Activated naive CD4-positive, alpha-beta T cell treated with anti-CD3 and anti-CD28 coated beads for 36 hours (primary cell): ENCODE measurements at regions not wholly inside any gene's neighbourhood (a gene's known extent, or its start where the extent isn't known, plus 50 kb on each side); places are given as distances from the start of the nearest gene placed in this dataset.
A peak's percentile ranks its signal among the peaks of the same experiment; 100 is the strongest.

Source experiments
- CTCF ChIA-PET: fragments of 350-600 bp; sonication (Branson Sonifier 250); formaldehyde crosslinking; loops from one replicate; lab custom pipeline; 2021; ENCODE audit warnings: antibody characterized with exemption; lab: Charles Lee
- DNase-seq: peaks from one replicate; pipeline ENCODE4 v3.0.0-alpha.2; 2020
- H3K27ac Mint-ChIP-seq: one replicate; pipeline ENCODE4 v1.8.0; 2021; ENCODE audit warnings: mild to moderate bottlenecking, mixed read lengths
- H3K27me3 Mint-ChIP-seq: one replicate; pipeline ENCODE4 v1.8.0; 2021; ENCODE audit warnings: low read depth, mixed read lengths
- H3K36me3 Mint-ChIP-seq: one replicate; pipeline ENCODE4 v1.8.0; 2021; ENCODE audit warnings: low read depth, mixed read lengths
- H3K4me1 Mint-ChIP-seq: one replicate; pipeline ENCODE4 v1.8.0; 2021; ENCODE audit warnings: low read depth, mixed read lengths
- H3K4me3 Mint-ChIP-seq: one replicate; pipeline ENCODE4 v1.8.0; 2021; ENCODE audit warnings: mild to moderate bottlenecking, moderate library complexity, mixed read lengths
- H3K9me3 Mint-ChIP-seq: one replicate; pipeline ENCODE4 v1.8.0; 2021; ENCODE audit warnings: mixed read lengths
- intact Hi-C: fragments of 100-400 bp; cut with micrococcal nuclease; formaldehyde crosslinking; loops from one replicate; pipeline ENCODE4 v1.15.1; 2023

- H3K4me3 Mint-ChIP-seq, result no peak overlapping the region
- H3K4me1 Mint-ChIP-seq, result no peaks in the 10 kb centered on the region
- CTCF ChIA-PET, result interaction anchor here (0.6 kb wide), 1 partner anchor 197 kb away, joined by 3 read pairs; no protein-coding TSS in a partner anchor
- H3K36me3 Mint-ChIP-seq, result no peaks in the 10 kb centered on the region
- H3K27ac Mint-ChIP-seq, result no peak overlapping the region
- peaks cover 7% of the 10 kb centered on the region for H3K9me3 Mint-ChIP-seq
- intact Hi-C loops, result no loop called here
- no peaks in the 10 kb centered on the region for H3K27me3 Mint-ChIP-seq
- no peak for DNase-seq
These were observed 142.4 kb upstream of the RUNX3 start for GRCh38 chr1:25072461-25072860.

- Mint-ChIP-seq H3K9me3 (no peaks in the 10 kb centered on the region), H3K36me3 (no peaks in the 10 kb centered on the region), H3K4me1 (peaks cover 12% of the 10 kb centered on the region), H3K4me3 (no peak overlapping the region), H3K27ac (no peak overlapping the region), H3K27me3 (no peaks in the 10 kb centered on the region)
- peak; percentile 48 for DNase-seq
- CTCF ChIA-PET, result interaction anchor here (1.0 kb wide), 1 partner anchor 30 kb away, joined by 3 read pairs; no protein-coding TSS in a partner anchor
- intact Hi-C loops, result loop anchor here (10.0 kb wide), 1 partner anchor 136 kb away; no protein-coding TSS in a partner anchor
These were observed 138.8 kb upstream of the RUNX3 start for GRCh38 chr1:25068829-25069228.

- CTCF ChIA-PET, result no interaction called here
- Mint-ChIP-seq H3K4me3 (no peak overlapping the region), H3K27ac (no peak overlapping the region), H3K4me1 (peaks cover 14% of the 10 kb centered on the region), H3K36me3 (no peaks in the 10 kb centered on the region), H3K27me3 (no peaks in the 10 kb centered on the region), H3K9me3 (no peaks in the 10 kb centered on the region)
- DNase-seq, result no peak
- intact Hi-C loops, result loop anchor here (10.0 kb wide), 1 partner anchor 136 kb away; no protein-coding TSS in a partner anchor
These were observed 138.2 kb upstream of the RUNX3 start for GRCh38 chr1:25068316-25068715.

- H3K27ac Mint-ChIP-seq, result no peak overlapping the region
- peaks cover 14% of the 10 kb centered on the region for H3K4me1 Mint-ChIP-seq
- H3K9me3 Mint-ChIP-seq, result no peaks in the 10 kb centered on the region
- H3K4me3 Mint-ChIP-seq, result no peak overlapping the region
- CTCF ChIA-PET, result no interaction called here
- no peaks in the 10 kb centered on the region for H3K36me3 Mint-ChIP-seq
- no peaks in the 10 kb centered on the region for H3K27me3 Mint-ChIP-seq
- DNase-seq, result no peak
- intact Hi-C loops, result loop anchor here (10.0 kb wide), 1 partner anchor 137 kb away; no protein-coding TSS in a partner anchor
These were observed 137.6 kb upstream of the RUNX3 start for GRCh38 chr1:25067518-25068251.

- no peaks in the 10 kb centered on the region for H3K27me3 Mint-ChIP-seq
- no peak overlapping the region for H3K27ac Mint-ChIP-seq
- CTCF ChIA-PET, result interaction anchor here (0.6 kb wide), 2 partner anchors 206 to 684 kb away, joined by 3 read pairs; no protein-coding TSS in a partner anchor
- H3K36me3 Mint-ChIP-seq, result no peaks in the 10 kb centered on the region
- H3K4me1 Mint-ChIP-seq, result peaks cover 14% of the 10 kb centered on the region
- no peak for DNase-seq
- no peaks in the 10 kb centered on the region for H3K9me3 Mint-ChIP-seq
- intact Hi-C loops, result loop anchor here (10.0 kb wide), 1 partner anchor 138 kb away; no protein-coding TSS in a partner anchor
- no peak overlapping the region for H3K4me3 Mint-ChIP-seq
These were observed 136.8 kb upstream of the RUNX3 start for GRCh38 chr1:25066731-25067517.

GRCh38 chr1:25066256-25066655, 136.2 kb upstream of the RUNX3 start:
- no peak overlapping the region for H3K27ac Mint-ChIP-seq
- peaks cover 14% of the 10 kb centered on the region for H3K4me1 Mint-ChIP-seq
- no peaks in the 10 kb centered on the region for H3K27me3 Mint-ChIP-seq
- H3K4me3 Mint-ChIP-seq, result no peak overlapping the region
- intact Hi-C loops, result loop anchor here (10.0 kb wide), 1 partner anchor 139 kb away; no protein-coding TSS in a partner anchor
- H3K9me3 Mint-ChIP-seq, result no peaks in the 10 kb centered on the region
- CTCF ChIA-PET, result interaction anchor here (0.6 kb wide), 2 partner anchors 205 to 685 kb away, joined by 3 read pairs; no protein-coding TSS in a partner anchor
- DNase-seq, result no peak
- H3K36me3 Mint-ChIP-seq, result no peaks in the 10 kb centered on the region

- intact Hi-C loops, result loop anchor here (10.0 kb wide), 1 partner anchor 139 kb away; no protein-coding TSS in a partner anchor
These were observed 135.7 kb upstream of the RUNX3 start for GRCh38 chr1:25065795-25066238.

GRCh38 chr1:25065321-25065721, 135.2 kb upstream of the RUNX3 start:
- Mint-ChIP-seq H3K27ac (no peak overlapping the region), H3K27me3 (no peaks in the 10 kb centered on the region), H3K4me3 (no peak overlapping the region), H3K9me3 (no peaks in the 10 kb centered on the region), H3K4me1 (peaks cover 14% of the 10 kb centered on the region), H3K36me3 (no peaks in the 10 kb centered on the region)
- DNase-seq, result no peak
- intact Hi-C loops, result loop anchor here (10.0 kb wide), 1 partner anchor 139 kb away; no protein-coding TSS in a partner anchor
- CTCF ChIA-PET, result no interaction called here

More at GRCh38 chr1:25065795-25066238, 135.7 kb upstream of the RUNX3 start:
- H3K27ac Mint-ChIP-seq, result no peak overlapping the region
- CTCF ChIA-PET, result no interaction called here
- H3K4me1 Mint-ChIP-seq, result peaks cover 14% of the 10 kb centered on the region
- H3K9me3 Mint-ChIP-seq, result no peaks in the 10 kb centered on the region
- no peaks in the 10 kb centered on the region for H3K27me3 Mint-ChIP-seq
- H3K4me3 Mint-ChIP-seq, result no peak overlapping the region
- no peak for DNase-seq
- H3K36me3 Mint-ChIP-seq, result no peaks in the 10 kb centered on the region

GRCh38 chr1:25064465-25065240, 134.6 kb upstream of the RUNX3 start:
- Mint-ChIP-seq H3K27me3 (no peaks in the 10 kb centered on the region), H3K36me3 (no peaks in the 10 kb centered on the region), H3K9me3 (no peaks in the 10 kb centered on the region), H3K4me3 (no peak overlapping the region), H3K27ac (no peak overlapping the region), H3K4me1 (peaks cover 14% of the 10 kb centered on the region)
- CTCF ChIA-PET, result interaction anchor here (0.6 to 1.6 kb wide), 4 partner anchors 27 to 1976 kb away, joined by 3 to 5 read pairs (median 4); no protein-coding TSS in a partner anchor
- peak; percentile 55 for DNase-seq
- intact Hi-C loops, result loop anchor here (10.0 kb wide), 1 partner anchor 140 kb away; no protein-coding TSS in a partner anchor

GRCh38 chr1:25063591-25064416, 133.7 kb upstream of the RUNX3 start:
- Mint-ChIP-seq H3K27ac (no peak overlapping the region), H3K27me3 (no peaks in the 10 kb centered on the region), H3K9me3 (no peaks in the 10 kb centered on the region), H3K4me3 (no peak overlapping the region), H3K36me3 (no peaks in the 10 kb centered on the region), H3K4me1 (peaks cover 14% of the 10 kb centered on the region)
- intact Hi-C loops, result loop anchor here (10.0 kb wide), 1 partner anchor 141 kb away; no protein-coding TSS in a partner anchor
- CTCF ChIA-PET, result interaction anchor here (0.6 to 1.6 kb wide), 3 partner anchors 37 to 1975 kb away, joined by 3 to 5 read pairs (median 4); no protein-coding TSS in a partner anchor
- DNase-seq, result no peak
